ENCODE measurements at regions not wholly inside any gene's neighbourhood (a gene's known extent, or its start where the extent isn't known, plus 50 kb on each side); places are given as distances from the start of the nearest gene placed in this dataset.

DNA sequence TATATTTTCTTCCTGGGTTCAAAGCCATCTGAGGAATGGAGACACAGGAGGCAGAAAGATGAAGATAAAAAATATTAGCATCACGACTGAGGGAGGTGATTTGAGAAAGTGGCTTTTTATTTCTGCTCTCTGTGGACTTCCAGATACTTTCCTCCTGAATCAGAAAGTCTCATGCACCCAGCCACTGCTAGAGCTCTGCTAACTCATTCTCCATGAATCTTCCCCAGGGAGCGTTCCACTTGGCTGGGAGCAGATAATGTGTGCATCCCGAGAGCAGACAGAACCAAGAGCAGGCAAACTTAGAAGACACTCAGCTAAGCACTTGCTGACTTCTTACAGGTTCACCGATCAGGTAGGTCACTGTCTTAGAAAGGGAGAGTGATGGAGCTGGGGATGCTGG, 264.1 kb upstream of the THUMPD2 start:
- TF ChIP-seq CTCF (IDR thresholded peaks at IDR 0.05) (no peak), POLR2A (IDR thresholded peaks at IDR 0.05) (no peak)

Measured in stomach (tissue), 4 donors.